H9 (cell line): ENCODE measurements at regions not wholly inside any gene's neighbourhood (a gene's known extent, or its start where the extent isn't known, plus 50 kb on each side); places are given as distances from the start of the nearest gene placed in this dataset.

Experiments used
- DNase-seq: peaks from one replicate; pipeline ENCODE4 v3.0.0-alpha.2; 2017
- H2AFZ ChIP-seq: one replicate; pipeline ENCODE4 v1.6.1; 2013; ENCODE audit warnings: mild to moderate bottlenecking, low read length, control low read depth, moderate library complexity
- H2AK5ac ChIP-seq: 2 replicates; pipeline ENCODE4 v1.6.1; 2013; ENCODE audit warnings: low read length, control low read depth, mixed read lengths; ENCODE audit not compliant: insufficient read length
- H2BK120ac ChIP-seq: one replicate; pipeline ENCODE4 v1.6.1; 2013; ENCODE audit warnings: low read depth, mild to moderate bottlenecking, low read length, control low read depth, inconsistent platforms; ENCODE audit not compliant: poor library complexity, severe bottlenecking
- H2BK12ac ChIP-seq: 2 replicates; pipeline ENCODE4 v1.6.1; 2013; ENCODE audit warnings: low read length, control low read depth, mixed read lengths, low read depth; ENCODE audit not compliant: insufficient read length
- H2BK15ac ChIP-seq: 2 replicates; pipeline ENCODE4 v1.6.1; 2013; ENCODE audit warnings: low read depth, low read length, control low read depth
- H2BK20ac ChIP-seq: one replicate; pipeline ENCODE4 v1.6.1; 2013; ENCODE audit warnings: low read depth, mild to moderate bottlenecking, low read length, control low read depth, inconsistent platforms; ENCODE audit not compliant: poor library complexity, severe bottlenecking
- H2BK5ac ChIP-seq: 2 replicates; pipeline ENCODE4 v1.6.1; 2013; ENCODE audit warnings: low read length, control low read depth, mixed read lengths; ENCODE audit not compliant: insufficient read length
- H3K14ac ChIP-seq: 2 replicates; pipeline ENCODE4 v1.6.1; 2013; ENCODE audit warnings: low read length, control low read depth; ENCODE audit not compliant: insufficient read depth
- H3K18ac ChIP-seq: 2 replicates; pipeline ENCODE4 v1.6.1; 2013; ENCODE audit warnings: low read depth, mild to moderate bottlenecking, mixed read lengths, low read length, control low read depth; ENCODE audit not compliant: insufficient read length
- H3K23ac ChIP-seq: 2 replicates; pipeline ENCODE4 v1.6.1; 2013; ENCODE audit warnings: low read length, control low read depth, mixed read lengths, low read depth; ENCODE audit not compliant: insufficient read length
- H3K23me2 ChIP-seq: 2 replicates; pipeline ENCODE4 v1.6.1; 2013; ENCODE audit warnings: low read depth, mild to moderate bottlenecking, mixed read lengths, low read length, control low read depth; ENCODE audit not compliant: insufficient read length, poor library complexity, severe bottlenecking
- H3K27ac ChIP-seq: 2 replicates; pipeline ENCODE4 v1.5.1; 2013; ENCODE audit warnings: low read length, control low read depth, mixed read lengths, low read depth; ENCODE audit not compliant: insufficient read length
- H3K27me3 ChIP-seq: 2 replicates; pipeline ENCODE4 v1.6.1; 2013; ENCODE audit warnings: low read length, control low read depth, inconsistent platforms; ENCODE audit not compliant: insufficient read depth
- H3K4ac ChIP-seq: 2 replicates; pipeline ENCODE4 v1.6.1; 2013; ENCODE audit warnings: low read depth, mild to moderate bottlenecking, control low read depth, inconsistent platforms, low read length, moderate library complexity
- H3K4me1 ChIP-seq: 2 replicates; pipeline ENCODE4 v1.6.1; 2013; ENCODE audit warnings: low read length, control low read depth, inconsistent platforms; ENCODE audit not compliant: insufficient read depth
- H3K4me2 ChIP-seq: 2 replicates; pipeline ENCODE4 v1.6.1; 2013; ENCODE audit warnings: low read length, control low read depth, mixed read lengths; ENCODE audit not compliant: insufficient read length, insufficient read depth
- H3K56ac ChIP-seq: 2 replicates; pipeline ENCODE4 v1.6.1; 2013; ENCODE audit warnings: low read depth, mild to moderate bottlenecking, mixed read lengths, low read length, control low read depth; ENCODE audit not compliant: insufficient read length
- H3K79me1 ChIP-seq: 2 replicates; pipeline ENCODE4 v1.6.1; 2013; ENCODE audit warnings: low read depth, mild to moderate bottlenecking, moderate library complexity, low read length, control low read depth, inconsistent platforms; ENCODE audit not compliant: insufficient read depth, poor library complexity, severe bottlenecking
- H3K79me2 ChIP-seq: 2 replicates; pipeline ENCODE4 v1.6.1; 2013; ENCODE audit warnings: low read length, control low read depth, inconsistent platforms; ENCODE audit not compliant: insufficient read depth
- H3K9ac ChIP-seq: 2 replicates; pipeline ENCODE4 v1.6.1; 2013; ENCODE audit warnings: low read length, control low read depth, mixed read lengths; ENCODE audit not compliant: insufficient read length; ENCODE audit errors: extremely low read depth
- H3K9me3 ChIP-seq: one replicate; pipeline ENCODE4 v1.6.1; 2013; ENCODE audit warnings: low read depth, low read length, inconsistent platforms; ENCODE audit not compliant: control insufficient read depth
- H3T11ph ChIP-seq: one replicate; pipeline ENCODE4 v1.6.1; 2013; ENCODE audit warnings: mild to moderate bottlenecking, low read length, control low read depth, inconsistent platforms
- H4K20me1 ChIP-seq: one replicate; pipeline ENCODE4 v1.6.1; 2013; ENCODE audit not compliant: control insufficient read depth, insufficient read length, insufficient read depth
- H4K5ac ChIP-seq: 2 replicates; pipeline ENCODE4 v1.6.1; 2013; ENCODE audit warnings: low read depth, mild to moderate bottlenecking, mixed read lengths, low read length, control low read depth; ENCODE audit not compliant: insufficient read length
- H4K8ac ChIP-seq: replicated peaks from 2 replicates; pipeline ENCODE4 v1.6.1; 2013; ENCODE audit warnings: low read length, control low read depth, mixed read lengths, low read depth; ENCODE audit not compliant: insufficient read length
- H4K91ac ChIP-seq: 2 replicates; pipeline ENCODE4 v1.6.1; 2013; ENCODE audit warnings: low read depth, mild to moderate bottlenecking, moderate library complexity, mixed read lengths, low read length, control low read depth; ENCODE audit not compliant: insufficient read length
- H3K27ac Mint-ChIP-seq, 3 experiments: 2 replicates in 2 of 3; 3 replicates in 1 of 3; pipeline ENCODE4 v1.8.0; 2020 to 2021; ENCODE audit warnings: mixed read lengths in 3 of 3, mild to moderate bottlenecking in 1 of 3, moderate library complexity in 1 of 3
- H3K27me3 Mint-ChIP-seq: 2 replicates; pipeline ENCODE4 v1.8.0; 2021; ENCODE audit warnings: low read depth, mild to moderate bottlenecking, moderate library complexity, mixed read lengths
- H3K36me3 Mint-ChIP-seq, 3 experiments: 2 replicates in 2 of 3; 3 replicates in 1 of 3; pipeline ENCODE4 v1.8.0; 2020 to 2021; ENCODE audit warnings: low read depth in 3 of 3, mixed read lengths in 3 of 3; ENCODE audit not compliant: insufficient read depth in 1 of 3
- H3K4me1 Mint-ChIP-seq, 2 experiments: 2 replicates each; pipeline ENCODE4 v1.8.0; 2020; ENCODE audit warnings: mixed read lengths in 2 of 2
- H3K4me3 Mint-ChIP-seq, 2 experiments: 2 replicates in 1 of 2; 3 replicates in 1 of 2; pipeline ENCODE4 v1.8.0; 2020 to 2021; ENCODE audit warnings: mild to moderate bottlenecking in 2 of 2, mixed read lengths in 2 of 2, moderate library complexity in 1 of 2
- H3K9me3 Mint-ChIP-seq, 2 experiments: 2 replicates in 1 of 2; 3 replicates in 1 of 2; pipeline ENCODE4 v1.8.0; 2020; ENCODE audit warnings: mild to moderate bottlenecking in 2 of 2, mixed read lengths in 2 of 2, moderate library complexity in 1 of 2
- WGBS: extraction: QIAGEN DNeasy Blood & Tissue Kit; methylation state at CpG from one replicate; pipeline ENCODE4 v1.1.7; 2013; ENCODE audit warnings: missing lambda C conversion rate, low lambda C conversion rate, mixed read lengths; ENCODE audit not compliant: insufficient read length; ENCODE audit errors: extremely low coverage; 5-methylcytosine and 5-hydroxymethylcytosine counted together
- TF ChIP-seq, protein P1 (sequence below): fragments of 200-600 bp; sonication (generic); conservative IDR thresholded peaks from 3 replicates; pipeline ENCODE4 v1.8.0; 2021; ENCODE audit warnings: antibody characterized with exemption, mild to moderate bottlenecking

- Histone ChIP-seq H2BK20ac (no peak overlapping the region), H3K9ac (no peak overlapping the region), H3K27ac (no peak overlapping the region), H4K20me1 (no peaks in the 10 kb centered on the region), H3K4me2 (no peak overlapping the region), H4K8ac (no peak overlapping the region), H4K91ac (no peak overlapping the region), H2AFZ (no peak overlapping the region), H2BK12ac (no peak overlapping the region), H3K79me1 (no peaks in the 10 kb centered on the region), H3K18ac (no peak overlapping the region), H3K23me2 (no peaks in the 10 kb centered on the region), H3K56ac (no peak overlapping the region), H3K9me3 (no peaks in the 10 kb centered on the region), H3K4me1 (no peaks in the 10 kb centered on the region), H3K23ac (no peak overlapping the region), H2BK5ac (no peak overlapping the region), H3K14ac (no peak overlapping the region), H2BK120ac (no peak overlapping the region), H3T11ph (no peak overlapping the region), H3K4ac (no peak overlapping the region), H3K27me3 (no peaks in the 10 kb centered on the region), H2AK5ac (no peak overlapping the region), H2BK15ac (no peak overlapping the region), H3K79me2 (no peaks in the 10 kb centered on the region), H4K5ac (no peak overlapping the region)
- no peaks in the 10 kb centered on the region; a peak in 1 of 5 replicates for H3K9me3 Mint-ChIP-seq
- no peak for DNase-seq
- TF ChIP-seq, protein P1, sequence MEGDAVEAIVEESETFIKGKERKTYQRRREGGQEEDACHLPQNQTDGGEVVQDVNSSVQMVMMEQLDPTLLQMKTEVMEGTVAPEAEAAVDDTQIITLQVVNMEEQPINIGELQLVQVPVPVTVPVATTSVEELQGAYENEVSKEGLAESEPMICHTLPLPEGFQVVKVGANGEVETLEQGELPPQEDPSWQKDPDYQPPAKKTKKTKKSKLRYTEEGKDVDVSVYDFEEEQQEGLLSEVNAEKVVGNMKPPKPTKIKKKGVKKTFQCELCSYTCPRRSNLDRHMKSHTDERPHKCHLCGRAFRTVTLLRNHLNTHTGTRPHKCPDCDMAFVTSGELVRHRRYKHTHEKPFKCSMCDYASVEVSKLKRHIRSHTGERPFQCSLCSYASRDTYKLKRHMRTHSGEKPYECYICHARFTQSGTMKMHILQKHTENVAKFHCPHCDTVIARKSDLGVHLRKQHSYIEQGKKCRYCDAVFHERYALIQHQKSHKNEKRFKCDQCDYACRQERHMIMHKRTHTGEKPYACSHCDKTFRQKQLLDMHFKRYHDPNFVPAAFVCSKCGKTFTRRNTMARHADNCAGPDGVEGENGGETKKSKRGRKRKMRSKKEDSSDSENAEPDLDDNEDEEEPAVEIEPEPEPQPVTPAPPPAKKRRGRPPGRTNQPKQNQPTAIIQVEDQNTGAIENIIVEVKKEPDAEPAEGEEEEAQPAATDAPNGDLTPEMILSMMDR = no peak
- H3K27me3 Mint-ChIP-seq = no peaks in the 10 kb centered on the region; the same call in 1 of the 2 replicates
- peaks cover 4 to 14% of the 10 kb centered on the region in 2 experiments for H3K4me1 Mint-ChIP-seq
- H3K36me3 Mint-ChIP-seq = peaks cover 0 to 2% (median 0%) of the 10 kb centered on the region in 3 experiments; a peak in 2 of 7 replicates
- 0 out of 7 replicates have a peak overlapping the region, but pooled peaks of 1 of the 3 experiments have one; percentile 40 for H3K27ac Mint-ChIP-seq
- no CpG with 5 or more reads among the region's 10 CpGs for WGBS
- H3K4me3 Mint-ChIP-seq = no peak overlapping the region
Observed at GRCh38 chr3:64890006-64890405, 202.2 kb upstream of the ADAMTS9 start.
